ACC112 (cell line): ENCODE measurements at regions not wholly inside any gene's neighbourhood (a gene's known extent, or its start where the extent isn't known, plus 50 kb on each side); places are given as distances from the start of the nearest gene placed in this dataset.

Experiments used
- H2AFZ ChIP-seq: fragments of 200-600 bp; sonication (generic); one replicate; pipeline ENCODE4 v1.6.0; 2017; ENCODE audit warnings: antibody characterized with exemption, low read length; ENCODE audit not compliant: unreplicated experiment
- H3K27ac ChIP-seq: fragments of 200-600 bp; sonication (generic); 2 replicates; pipeline ENCODE4 v1.5.1; 2014; ENCODE audit warnings: low read depth, mild to moderate bottlenecking, antibody characterized with exemption, low read length, moderate library complexity
- H3K27me3 ChIP-seq: fragments of 200-600 bp; sonication (generic); 2 replicates; pipeline ENCODE4 v1.6.1; 2014; ENCODE audit warnings: mild to moderate bottlenecking, antibody characterized with exemption, low read length, moderate library complexity, mixed read lengths; ENCODE audit not compliant: insufficient read depth
- H3K36me3 ChIP-seq: fragments of 200-600 bp; sonication (generic); 2 replicates; pipeline ENCODE4 v1.6.1; 2016; ENCODE audit warnings: mild to moderate bottlenecking, antibody characterized with exemption, low read length, moderate library complexity, mixed read lengths; ENCODE audit not compliant: insufficient read depth
- H3K4me1 ChIP-seq: fragments of 200-600 bp; sonication (generic); one replicate; pipeline ENCODE4 v1.6.1; 2016; ENCODE audit warnings: low read length, mixed read lengths; ENCODE audit not compliant: insufficient read depth, unreplicated experiment, control insufficient read depth
- H3K4me3 ChIP-seq: fragments of 200-600 bp; sonication (generic); 2 replicates; pipeline ENCODE4 v1.5.1; 2014; ENCODE audit warnings: mild to moderate bottlenecking, low read depth, low read length
- H3K79me2 ChIP-seq: fragments of 200-600 bp; sonication (generic); one replicate; pipeline ENCODE4 v1.6.0; 2016; ENCODE audit warnings: low read length; ENCODE audit not compliant: control insufficient read depth, unreplicated experiment, insufficient read depth

DNA sequence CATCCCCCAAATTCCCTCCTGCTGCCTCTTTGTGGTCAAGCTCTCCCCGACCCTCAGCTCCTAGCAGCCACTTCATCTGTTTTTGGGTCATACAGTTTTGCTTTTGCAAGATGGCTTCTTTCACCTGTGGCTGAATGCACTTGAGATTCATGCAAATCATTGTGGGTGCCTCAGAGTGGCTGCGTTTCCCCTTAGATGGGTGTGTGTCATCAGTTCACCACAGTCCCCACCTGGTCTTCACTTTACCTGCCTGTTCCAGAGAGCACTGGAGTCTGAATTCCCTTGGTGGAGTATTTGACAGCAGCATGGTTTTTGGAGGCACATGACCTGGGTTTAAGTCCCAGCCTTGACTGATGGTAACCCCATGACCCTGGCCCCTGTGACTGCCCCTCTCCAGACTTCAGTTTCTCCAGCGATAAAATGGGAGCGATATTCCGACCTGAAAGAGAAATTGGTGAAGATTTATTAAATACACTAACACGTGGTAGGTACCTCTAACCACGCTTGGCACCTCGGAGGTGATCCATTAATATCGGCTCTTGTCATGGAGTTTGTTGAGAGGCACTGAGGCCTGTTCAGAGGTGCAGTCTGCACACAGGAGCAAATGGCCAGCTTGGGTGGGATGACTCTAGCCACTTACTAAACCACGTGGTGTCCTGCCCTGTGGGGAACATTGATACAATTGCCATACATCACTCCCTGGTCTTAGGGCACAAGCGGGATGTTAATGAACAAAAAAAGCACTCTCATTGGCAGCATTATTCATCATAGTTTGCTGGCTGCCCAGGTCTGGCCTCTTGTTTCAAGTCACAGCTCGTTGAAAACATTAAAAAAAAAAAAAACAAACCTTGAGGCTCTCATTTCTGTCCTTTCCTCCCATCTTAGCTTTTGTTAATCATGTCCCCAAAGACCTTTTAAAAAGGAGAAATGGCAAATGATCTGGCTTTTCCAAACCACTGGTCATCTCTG, 167.2 kb upstream of the KCNG1 start:
- Histone ChIP-seq H3K79me2 (no peaks in the 10 kb centered on the region), H3K4me3 (no peak overlapping the region), H3K36me3 (no peaks in the 10 kb centered on the region), H2AFZ (no peak overlapping the region), H3K4me1 (peaks cover 18% of the 10 kb centered on the region), H3K27me3 (no peaks in the 10 kb centered on the region), H3K27ac (no peak overlapping the region)

DNA sequence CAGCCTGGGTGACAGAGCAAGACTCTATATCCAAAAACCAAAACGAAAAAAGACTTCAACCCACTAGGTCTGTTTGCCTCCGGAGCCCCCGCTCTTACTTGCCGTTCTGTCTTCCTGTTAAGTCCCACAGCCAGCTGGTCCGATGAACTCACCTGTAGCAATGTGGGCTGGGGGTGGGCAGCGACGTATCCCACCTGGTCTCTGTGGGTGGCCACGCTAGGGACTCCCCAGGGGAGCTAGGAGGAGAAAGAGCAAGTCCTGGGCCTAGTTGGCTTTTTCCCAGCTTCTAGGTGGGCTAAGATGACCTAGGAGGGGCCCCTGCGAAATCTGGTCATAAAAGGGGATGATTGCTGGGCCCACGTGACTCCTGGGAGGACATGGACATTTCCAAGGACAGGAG, 166.0 kb upstream of the KCNG1 start:
- no peaks in the 10 kb centered on the region for H3K27me3 ChIP-seq
- H3K79me2 ChIP-seq = no peaks in the 10 kb centered on the region

DNA sequence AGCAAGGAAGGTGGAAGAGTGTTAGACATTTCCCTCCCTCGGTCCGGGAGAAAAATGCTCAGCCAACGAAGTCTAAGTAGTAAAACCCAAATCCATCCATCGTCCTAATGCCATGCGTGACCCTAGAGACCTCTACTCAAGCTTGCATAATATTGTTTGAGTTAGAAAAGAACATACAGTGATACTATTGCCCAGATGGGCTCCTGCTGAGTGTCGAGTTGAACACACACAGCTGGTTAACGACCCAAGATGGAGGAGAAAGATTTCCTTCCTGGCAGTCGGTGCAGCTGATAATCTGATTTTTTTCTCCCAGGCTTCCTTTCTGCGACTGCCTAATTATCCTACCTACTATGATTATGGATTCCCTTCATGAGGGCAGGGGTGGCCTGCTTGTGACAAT, 164.4 kb upstream of the KCNG1 start:
- no peak overlapping the region for H3K27ac ChIP-seq
- H3K27me3 ChIP-seq = peaks cover 8% of the 10 kb centered on the region; the same call in 1 of the 2 replicates
- no peak overlapping the region for H3K4me3 ChIP-seq
- H3K36me3 ChIP-seq = no peaks in the 10 kb centered on the region
- H2AFZ ChIP-seq = no peak overlapping the region
- no peaks in the 10 kb centered on the region for H3K4me1 ChIP-seq
- no peaks in the 10 kb centered on the region for H3K79me2 ChIP-seq

More for the DNA sequence above, 166.0 kb upstream of the KCNG1 start:
- H3K4me1 ChIP-seq = peaks cover 16% of the 10 kb centered on the region
- no peak overlapping the region for H3K4me3 ChIP-seq
- no peaks in the 10 kb centered on the region for H3K36me3 ChIP-seq
- H2AFZ ChIP-seq = no peak overlapping the region
- H3K27ac ChIP-seq = no peak overlapping the region

DNA sequence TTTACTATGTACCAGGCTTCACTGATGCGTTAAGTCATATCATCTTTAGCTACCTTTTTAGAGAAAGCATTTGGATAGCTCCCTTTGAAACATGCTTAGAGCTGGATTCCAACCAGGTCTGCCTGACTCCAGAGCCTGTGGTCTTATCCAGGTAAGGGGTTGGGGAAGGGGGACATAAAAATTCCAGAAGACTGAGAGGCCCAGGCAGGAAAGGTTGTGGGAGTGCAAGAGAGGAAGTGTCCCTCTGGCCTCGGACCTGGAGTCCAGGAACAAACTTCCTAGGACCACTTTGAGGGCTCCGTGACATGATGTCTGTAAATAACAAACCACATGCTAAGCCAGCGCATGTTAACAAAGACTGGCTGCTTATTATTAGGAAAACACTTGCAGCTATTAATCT, 163.0 kb upstream of the KCNG1 start:
- Histone ChIP-seq H3K4me3 (no peak overlapping the region), H3K79me2 (no peaks in the 10 kb centered on the region), H3K27ac (no peak overlapping the region), H2AFZ (no peak overlapping the region), H3K27me3 (peaks cover 22% of the 10 kb centered on the region), H3K4me1 (no peaks in the 10 kb centered on the region), H3K36me3 (no peaks in the 10 kb centered on the region)

DNA sequence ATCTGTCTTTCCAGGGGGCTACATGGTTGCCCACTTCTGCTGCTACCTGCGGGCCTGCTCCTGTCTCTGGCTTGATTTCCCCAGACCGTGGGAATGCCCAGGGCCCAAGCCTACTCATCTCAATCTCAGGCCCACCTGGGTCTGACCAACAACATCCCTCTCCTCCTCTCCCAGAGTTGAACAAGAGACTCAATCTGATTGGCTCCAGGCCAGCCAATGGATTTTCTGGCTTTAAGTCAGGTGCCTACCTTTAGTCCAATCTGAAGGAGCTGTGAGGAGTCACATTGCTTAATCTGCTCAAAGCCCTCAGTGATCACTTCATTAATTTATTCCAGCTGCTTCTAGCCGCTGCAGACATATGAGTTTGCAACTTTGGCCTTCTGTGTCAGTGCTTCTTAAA, 162.4 kb upstream of the KCNG1 start:
- Histone ChIP-seq H3K27me3 (peaks cover 28% of the 10 kb centered on the region), H3K79me2 (no peaks in the 10 kb centered on the region), H3K4me3 (no peak overlapping the region), H2AFZ (no peak overlapping the region), H3K36me3 (no peaks in the 10 kb centered on the region), H3K4me1 (no peaks in the 10 kb centered on the region), H3K27ac (no peak overlapping the region)

DNA sequence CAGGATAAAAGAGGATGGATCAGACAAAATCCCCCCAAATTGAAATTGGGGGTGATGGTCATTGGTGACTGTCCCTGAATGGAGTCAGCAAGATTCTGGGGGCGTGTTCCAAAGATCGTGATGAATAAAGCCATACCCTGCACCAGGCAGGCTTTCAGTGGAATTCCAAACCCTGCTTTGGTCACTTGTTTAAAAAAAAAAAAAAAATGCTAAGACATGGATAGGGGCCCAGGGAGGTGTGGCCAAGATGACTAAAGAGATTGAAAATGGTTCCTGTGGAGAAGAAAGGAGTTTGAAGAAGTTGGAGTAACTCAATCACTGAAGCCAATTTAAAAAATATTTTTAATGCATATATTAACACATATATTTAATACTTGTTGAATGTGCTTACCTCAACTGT, 161.4 kb upstream of the KCNG1 start:
- Histone ChIP-seq H3K4me3 (no peak overlapping the region), H3K79me2 (no peaks in the 10 kb centered on the region), H3K36me3 (no peaks in the 10 kb centered on the region), H3K27me3 (peaks cover 38% of the 10 kb centered on the region), H3K4me1 (no peaks in the 10 kb centered on the region), H3K27ac (no peak overlapping the region), H2AFZ (no peak overlapping the region)

DNA sequence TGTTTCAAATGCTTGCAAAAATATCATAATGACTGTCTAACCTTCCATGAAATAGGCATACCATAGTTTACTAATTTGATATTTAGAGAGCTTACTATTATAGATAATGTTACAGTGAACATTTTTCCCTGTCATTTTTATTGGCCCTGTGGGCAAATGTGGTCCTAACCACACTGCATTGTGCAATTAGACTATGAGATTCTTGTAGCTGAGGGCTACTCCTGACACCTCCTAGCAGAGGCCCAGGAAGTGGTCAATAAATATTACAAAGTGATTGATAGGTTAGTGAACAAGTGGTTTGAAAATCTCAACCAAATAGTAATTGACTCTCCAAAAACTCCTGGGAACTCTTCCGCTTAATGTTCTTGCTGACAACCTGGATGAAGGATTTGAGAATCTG, 160.5 kb upstream of the KCNG1 start:
- Histone ChIP-seq H3K79me2 (no peaks in the 10 kb centered on the region), H3K4me3 (no peak overlapping the region), H3K27me3 (peaks cover 44% of the 10 kb centered on the region), H3K36me3 (no peaks in the 10 kb centered on the region), H3K4me1 (no peaks in the 10 kb centered on the region), H2AFZ (no peak overlapping the region), H3K27ac (no peak overlapping the region)

DNA sequence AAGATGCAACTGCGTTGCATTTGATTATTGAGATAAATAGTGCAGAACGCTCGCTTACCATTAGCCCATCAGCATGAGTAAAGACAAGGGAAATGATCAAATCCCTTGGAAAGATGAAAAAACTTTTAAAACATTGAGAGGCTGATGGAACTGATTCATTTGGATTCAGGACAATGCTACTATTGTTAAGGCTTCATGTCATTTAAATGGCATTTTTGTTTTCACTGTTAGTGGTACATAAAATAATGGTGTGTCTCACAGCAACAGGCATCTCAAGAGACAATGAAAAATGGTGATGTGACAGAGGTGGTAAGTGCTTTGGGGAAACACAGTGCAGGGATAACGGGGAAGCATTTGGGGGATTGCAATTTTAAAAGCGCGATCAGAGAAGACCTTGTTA, 159.7 kb upstream of the KCNG1 start:
- Histone ChIP-seq H3K27ac (no peak overlapping the region), H3K79me2 (no peaks in the 10 kb centered on the region), H3K36me3 (no peaks in the 10 kb centered on the region), H3K4me3 (no peak overlapping the region), H2AFZ (no peak overlapping the region), H3K27me3 (peaks cover 44% of the 10 kb centered on the region), H3K4me1 (no peaks in the 10 kb centered on the region)

DNA sequence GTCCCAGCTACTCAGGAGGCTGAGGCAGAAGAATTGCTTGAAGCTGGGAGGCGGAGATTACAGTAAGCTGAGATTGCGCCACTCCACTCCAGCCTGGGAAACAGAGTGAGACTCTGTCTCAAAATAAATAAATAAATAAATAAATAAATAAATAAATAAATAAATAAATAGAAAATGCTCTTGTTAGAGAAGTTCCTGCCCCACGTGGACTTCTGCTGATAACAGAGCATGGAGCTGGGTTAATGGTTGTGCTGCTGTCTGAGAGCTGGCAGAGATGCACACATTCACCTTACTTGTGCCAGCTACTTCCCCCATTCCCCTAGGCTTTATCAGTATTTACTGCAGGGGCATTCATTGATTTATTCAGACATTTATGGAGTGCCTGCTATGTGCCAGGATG, 155.2 kb upstream of the KCNG1 start:
- no peak overlapping the region for H2AFZ ChIP-seq
- H3K27me3 ChIP-seq = peaks cover 66% of the 10 kb centered on the region

DNA sequence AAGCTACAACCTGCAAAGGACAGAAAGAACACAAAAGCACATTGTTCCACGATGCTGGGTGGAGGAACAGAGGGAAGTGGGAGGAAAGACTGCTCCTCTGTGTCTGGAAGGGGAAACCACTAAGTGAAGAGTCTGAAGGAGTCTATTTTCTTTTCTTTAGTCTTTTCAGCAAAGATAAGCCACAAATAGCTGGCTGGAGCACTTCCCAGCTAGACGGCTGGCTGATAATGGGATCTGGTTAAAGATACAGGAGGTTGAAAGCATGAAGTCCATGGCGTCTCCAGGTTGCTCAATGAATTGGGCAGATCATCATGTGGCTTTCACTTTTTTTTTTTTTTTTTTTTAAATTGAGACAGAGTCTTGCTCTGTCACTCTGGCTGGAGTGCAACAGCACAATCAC, 154.0 kb upstream of the KCNG1 start:
- Histone ChIP-seq H2AFZ (no peak overlapping the region), H3K4me1 (no peaks in the 10 kb centered on the region), H3K79me2 (no peaks in the 10 kb centered on the region), H3K4me3 (no peak overlapping the region), H3K27me3 (peaks cover 66% of the 10 kb centered on the region), H3K36me3 (no peaks in the 10 kb centered on the region), H3K27ac (no peak overlapping the region)

More for the DNA sequence above, 155.2 kb upstream of the KCNG1 start:
- Histone ChIP-seq H3K4me3 (no peak overlapping the region), H3K4me1 (no peaks in the 10 kb centered on the region), H3K36me3 (no peaks in the 10 kb centered on the region), H3K79me2 (no peaks in the 10 kb centered on the region), H3K27ac (no peak overlapping the region)

DNA sequence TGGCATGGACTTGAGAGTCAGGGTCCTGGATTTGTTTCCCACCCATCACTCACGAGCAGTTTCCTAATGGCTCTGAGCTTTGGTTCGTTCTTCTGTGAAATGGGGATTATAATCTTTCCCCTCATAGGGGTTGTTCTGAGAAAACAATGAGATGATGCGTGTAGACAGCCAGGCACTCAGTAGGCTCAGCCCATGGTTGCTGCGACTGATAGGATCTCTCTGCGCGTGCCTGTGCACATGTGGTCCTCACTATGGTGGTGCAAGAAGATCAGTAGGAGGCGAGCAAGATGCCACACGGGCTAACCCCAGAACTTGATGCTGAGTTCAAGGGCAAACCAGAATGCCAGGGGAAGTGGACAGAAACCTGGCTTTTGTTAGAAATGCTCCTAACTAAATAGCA, 153.5 kb upstream of the KCNG1 start:
- Histone ChIP-seq H3K27me3 (peaks cover 66% of the 10 kb centered on the region), H3K4me1 (no peaks in the 10 kb centered on the region), H3K4me3 (no peak overlapping the region), H3K27ac (no peak overlapping the region), H3K36me3 (no peaks in the 10 kb centered on the region), H3K79me2 (no peaks in the 10 kb centered on the region), H2AFZ (no peak overlapping the region)
